ENCODE measurements at regions not wholly inside any gene's neighbourhood (a gene's known extent, or its start where the extent isn't known, plus 50 kb on each side); places are given as distances from the start of the nearest gene placed in this dataset.

GRCh38 chr5:88483964-88484672, 215.5 kb upstream of the TMEM161B start (continued):
- TF ChIP-seq, protein P1, sequence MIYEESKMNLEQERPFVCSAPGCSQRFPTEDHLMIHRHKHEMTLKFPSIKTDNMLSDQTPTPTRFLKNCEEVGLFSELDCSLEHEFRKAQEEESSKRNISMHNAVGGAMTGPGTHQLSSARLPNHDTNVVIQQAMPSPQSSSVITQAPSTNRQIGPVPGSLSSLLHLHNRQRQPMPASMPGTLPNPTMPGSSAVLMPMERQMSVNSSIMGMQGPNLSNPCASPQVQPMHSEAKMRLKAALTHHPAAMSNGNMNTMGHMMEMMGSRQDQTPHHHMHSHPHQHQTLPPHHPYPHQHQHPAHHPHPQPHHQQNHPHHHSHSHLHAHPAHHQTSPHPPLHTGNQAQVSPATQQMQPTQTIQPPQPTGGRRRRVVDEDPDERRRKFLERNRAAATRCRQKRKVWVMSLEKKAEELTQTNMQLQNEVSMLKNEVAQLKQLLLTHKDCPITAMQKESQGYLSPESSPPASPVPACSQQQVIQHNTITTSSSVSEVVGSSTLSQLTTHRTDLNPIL (CRISPR knock-in tag; IDR thresholded peaks at IDR 0.05; ENCODE audit: low read depth), result no peak

DNA sequence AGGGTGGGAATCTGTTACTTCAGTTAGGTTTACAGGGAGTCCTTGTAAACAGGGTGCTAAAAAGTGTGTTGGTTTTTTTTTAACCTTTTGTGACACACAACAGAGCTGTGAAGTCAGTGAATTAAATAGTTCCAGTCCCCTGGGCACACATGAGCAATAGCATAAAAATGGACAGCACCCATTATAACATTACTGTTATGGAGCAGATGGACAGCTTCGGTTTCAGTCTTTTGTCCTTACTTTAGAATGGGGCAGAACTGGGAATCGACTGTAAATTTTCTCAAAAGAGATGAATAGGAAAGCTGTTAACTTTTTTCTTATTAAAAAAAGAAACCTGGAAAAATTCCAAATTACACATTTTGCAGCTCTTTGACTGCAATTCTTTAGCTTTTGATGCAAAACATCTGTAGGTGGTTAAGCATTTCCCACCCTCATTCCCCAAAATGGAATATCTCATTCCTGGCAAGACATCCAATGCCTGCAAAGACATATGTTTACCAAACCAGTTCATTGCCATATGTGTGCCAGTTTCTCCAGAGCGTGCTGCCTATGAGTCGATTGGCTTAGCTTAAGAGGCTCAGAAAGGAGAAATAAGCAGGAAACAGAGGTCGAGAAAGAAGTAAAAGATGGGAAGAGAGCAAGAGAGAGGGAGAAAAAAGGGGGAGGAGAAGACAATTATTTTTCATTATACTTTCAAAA, 212.3 kb upstream of the TMEM161B start:
- TF ChIP-seq ZNF70 (CRISPR knock-in tag; IDR thresholded peaks at IDR 0.05) (no peak), ESRRG (CRISPR knock-in tag; IDR thresholded peaks at IDR 0.05) (no peak)
- ATAC-seq, result no peak

GRCh38 chr5:88480245-88480644, 211.6 kb upstream of the TMEM161B start:
- no peak for ATAC-seq
- TF ChIP-seq TOX (CRISPR knock-in tag; IDR thresholded peaks at IDR 0.05; ENCODE audit: borderline replicate concordance) (no peak), ESRRG (CRISPR knock-in tag; IDR thresholded peaks at IDR 0.05) (no peak), ZFP3 (CRISPR knock-in tag; IDR thresholded peaks at IDR 0.05) (no peak), PPARA (CRISPR knock-in tag; IDR thresholded peaks at IDR 0.05; ENCODE audit: borderline replicate concordance) (no peak), ZC3H10 (CRISPR knock-in tag; IDR thresholded peaks at IDR 0.05) (no peak), BACH2 (CRISPR knock-in tag; IDR thresholded peaks at IDR 0.05; ENCODE audit: borderline replicate concordance) (no peak), TSHZ2 (CRISPR knock-in tag; IDR thresholded peaks at IDR 0.05) (no peak), ISL1 (CRISPR knock-in tag; IDR thresholded peaks at IDR 0.05) (no peak), ZFP30 (CRISPR knock-in tag; IDR thresholded peaks at IDR 0.05) (no peak), ZNF8 (CRISPR knock-in tag; IDR thresholded peaks at IDR 0.05) (no peak), ARNTL (CRISPR knock-in tag; IDR thresholded peaks at IDR 0.05; ENCODE audit: borderline replicate concordance, low read depth) (no peak), GLIS3 (CRISPR knock-in tag; IDR thresholded peaks at IDR 0.05) (no peak), TCF4 (CRISPR knock-in tag; IDR thresholded peaks at IDR 0.05; ENCODE audit: borderline replicate concordance) (no peak), CSDC2 (CRISPR knock-in tag; IDR thresholded peaks at IDR 0.05) (no peak), OSR1 (CRISPR knock-in tag; IDR thresholded peaks at IDR 0.05) (no peak), ZNF70 (CRISPR knock-in tag; IDR thresholded peaks at IDR 0.05) (no peak)
- TF ChIP-seq, protein P2, sequence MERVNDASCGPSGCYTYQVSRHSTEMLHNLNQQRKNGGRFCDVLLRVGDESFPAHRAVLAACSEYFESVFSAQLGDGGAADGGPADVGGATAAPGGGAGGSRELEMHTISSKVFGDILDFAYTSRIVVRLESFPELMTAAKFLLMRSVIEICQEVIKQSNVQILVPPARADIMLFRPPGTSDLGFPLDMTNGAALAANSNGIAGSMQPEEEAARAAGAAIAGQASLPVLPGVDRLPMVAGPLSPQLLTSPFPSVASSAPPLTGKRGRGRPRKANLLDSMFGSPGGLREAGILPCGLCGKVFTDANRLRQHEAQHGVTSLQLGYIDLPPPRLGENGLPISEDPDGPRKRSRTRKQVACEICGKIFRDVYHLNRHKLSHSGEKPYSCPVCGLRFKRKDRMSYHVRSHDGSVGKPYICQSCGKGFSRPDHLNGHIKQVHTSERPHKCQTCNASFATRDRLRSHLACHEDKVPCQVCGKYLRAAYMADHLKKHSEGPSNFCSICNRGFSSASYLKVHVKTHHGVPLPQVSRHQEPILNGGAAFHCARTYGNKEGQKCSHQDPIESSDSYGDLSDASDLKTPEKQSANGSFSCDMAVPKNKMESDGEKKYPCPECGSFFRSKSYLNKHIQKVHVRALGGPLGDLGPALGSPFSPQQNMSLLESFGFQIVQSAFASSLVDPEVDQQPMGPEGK (CRISPR knock-in tag; IDR thresholded peaks at IDR 0.05; ENCODE audit: borderline replicate concordance), result no peak
- TF ChIP-seq, protein P3, sequence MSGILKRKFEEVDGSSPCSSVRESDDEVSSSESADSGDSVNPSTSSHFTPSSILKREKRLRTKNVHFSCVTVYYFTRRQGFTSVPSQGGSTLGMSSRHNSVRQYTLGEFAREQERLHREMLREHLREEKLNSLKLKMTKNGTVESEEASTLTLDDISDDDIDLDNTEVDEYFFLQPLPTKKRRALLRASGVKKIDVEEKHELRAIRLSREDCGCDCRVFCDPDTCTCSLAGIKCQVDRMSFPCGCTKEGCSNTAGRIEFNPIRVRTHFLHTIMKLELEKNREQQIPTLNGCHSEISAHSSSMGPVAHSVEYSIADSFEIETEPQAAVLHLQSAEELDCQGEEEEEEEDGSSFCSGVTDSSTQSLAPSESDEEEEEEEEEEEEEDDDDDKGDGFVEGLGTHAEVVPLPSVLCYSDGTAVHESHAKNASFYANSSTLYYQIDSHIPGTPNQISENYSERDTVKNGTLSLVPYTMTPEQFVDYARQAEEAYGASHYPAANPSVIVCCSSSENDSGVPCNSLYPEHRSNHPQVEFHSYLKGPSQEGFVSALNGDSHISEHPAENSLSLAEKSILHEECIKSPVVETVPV (CRISPR knock-in tag; IDR thresholded peaks at IDR 0.05), result no peak

DNA sequence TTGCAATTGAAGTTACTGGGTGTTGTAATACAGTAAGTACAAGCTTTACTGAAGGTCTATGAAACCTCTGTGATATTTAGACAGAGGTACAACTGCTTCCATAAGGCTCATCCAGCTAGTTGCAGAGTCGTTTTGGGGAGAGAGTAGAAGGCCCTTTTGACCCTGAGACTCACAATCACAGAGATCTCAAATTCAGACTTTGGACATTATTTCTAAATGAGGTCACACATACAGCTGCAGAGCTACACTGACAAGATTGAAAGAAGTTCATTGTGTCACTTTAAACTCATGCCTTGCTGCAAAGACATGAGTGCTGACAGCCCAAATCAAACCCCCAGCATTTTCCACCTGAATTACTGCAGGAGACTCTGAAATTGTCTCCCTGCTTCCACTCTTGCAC, 205.9 kb upstream of the TMEM161B start:
- no peak for ATAC-seq
- TF ChIP-seq, protein P4, sequence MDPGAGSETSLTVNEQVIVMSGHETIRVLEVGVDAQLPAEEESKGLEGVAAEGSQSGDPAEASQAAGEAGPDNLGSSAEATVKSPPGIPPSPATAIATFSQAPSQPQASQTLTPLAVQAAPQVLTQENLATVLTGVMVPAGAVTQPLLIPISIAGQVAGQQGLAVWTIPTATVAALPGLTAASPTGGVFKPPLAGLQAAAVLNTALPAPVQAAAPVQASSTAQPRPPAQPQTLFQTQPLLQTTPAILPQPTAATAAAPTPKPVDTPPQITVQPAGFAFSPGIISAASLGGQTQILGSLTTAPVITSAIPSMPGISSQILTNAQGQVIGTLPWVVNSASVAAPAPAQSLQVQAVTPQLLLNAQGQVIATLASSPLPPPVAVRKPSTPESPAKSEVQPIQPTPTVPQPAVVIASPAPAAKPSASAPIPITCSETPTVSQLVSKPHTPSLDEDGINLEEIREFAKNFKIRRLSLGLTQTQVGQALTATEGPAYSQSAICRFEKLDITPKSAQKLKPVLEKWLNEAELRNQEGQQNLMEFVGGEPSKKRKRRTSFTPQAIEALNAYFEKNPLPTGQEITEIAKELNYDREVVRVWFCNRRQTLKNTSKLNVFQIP (CRISPR knock-in tag; IDR thresholded peaks at IDR 0.05; ENCODE audit: borderline replicate concordance, low read depth), result no peak
- TF ChIP-seq, protein P2 (CRISPR knock-in tag; IDR thresholded peaks at IDR 0.05; ENCODE audit: borderline replicate concordance), result no peak
- no peak for TF ChIP-seq TCF4 (CRISPR knock-in tag; IDR thresholded peaks at IDR 0.05; ENCODE audit: borderline replicate concordance)
- TF ChIP-seq, protein P1 (CRISPR knock-in tag; IDR thresholded peaks at IDR 0.05; ENCODE audit: low read depth), result no peak
